AG04449 (cell line): ENCODE measurements at regions not wholly inside any gene's neighbourhood (a gene's known extent, or its start where the extent isn't known, plus 50 kb on each side); places are given as distances from the start of the nearest gene placed in this dataset.

ENCODE experiments used
- CTCF ChIA-PET: fragments of 350-600 bp; formaldehyde crosslinking; extraction: SDS; loops from one replicate; lab custom pipeline; 2021; ENCODE audit warnings: antibody characterized with exemption; lab: Yijun Ruan, JAX
- POLR2A ChIA-PET: fragments of 400-600, 350-600 bp; formaldehyde crosslinking; extraction: SDS; loops from one replicate; lab custom pipeline; 2020; ENCODE audit warnings: antibody characterized with exemption, inconsistent platforms; lab: Yijun Ruan, JAX
- DNase-seq: peaks from one replicate; pipeline ENCODE4 v3.0.0-alpha.2; 2010; ENCODE audit warnings: low read depth, low spot score
- H3K4me3 ChIP-seq: 2 replicates; pipeline ENCODE4 v1.5.1; 2011; ENCODE audit warnings: low read depth, mild to moderate bottlenecking, control low read depth, low read length
- CTCF ChIP-seq: IDR thresholded peaks from one replicate; pipeline ENCODE4 v1.5.1; 2011; ENCODE audit warnings: mild to moderate bottlenecking, moderate library complexity, low read length, control low read depth, inconsistent platforms; ENCODE audit not compliant: insufficient read depth; ENCODE audit errors: missing control alignments

GRCh38 chr14:76706811-76707210 is 54.5 kb upstream of the VASH1 start:
- CTCF ChIA-PET: interaction anchor here (0.8 to 6.9 kb wide), 6 partner anchors 10 to 103 kb away, joined by 3 to 96 read pairs (median 4); partner anchors contain the start of gene ANGEL1
- no peak for TF ChIP-seq CTCF
- DNase-seq: no peak
- POLR2A ChIA-PET: no interaction called here
- no peak overlapping the region for H3K4me3 ChIP-seq

GRCh38 chr14:76708028-76708427 is 53.2 kb upstream of the VASH1 start:
- no peak for TF ChIP-seq CTCF
- no peak for DNase-seq
- H3K4me3 ChIP-seq: no peak overlapping the region
- ChIA-PET POLR2A (no interaction called here), CTCF (interaction anchor here (1.2 to 6.9 kb wide), 11 partner anchors 7 to 166 kb away, joined by 3 to 96 read pairs (median 8); partner anchors contain the start of gene ANGEL1)

GRCh38 chr14:76708771-76709170 is 52.5 kb upstream of the VASH1 start:
- ChIA-PET POLR2A (no interaction called here), CTCF (interaction anchor here (1.1 to 6.9 kb wide), 12 partner anchors 8 to 391 kb away, joined by 3 to 96 read pairs (median 14); partner anchors contain the start of genes ANGEL1 and CIPC)
- H3K4me3 ChIP-seq: no peak overlapping the region
- no peak for TF ChIP-seq CTCF
- DNase-seq: no peak

- H3K4me3 ChIP-seq: no peak overlapping the region
- no peak for DNase-seq
- peak; percentile 64 for TF ChIP-seq CTCF
- ChIA-PET CTCF (interaction anchor here (0.6 to 6.9 kb wide), 38 partner anchors 9 to 658 kb away, joined by 3 to 96 read pairs (median 5); partner anchors contain the start of genes ANGEL1, CIPC, LRRC74A and VASH1), POLR2A (interaction anchor here (1.1 kb wide), 1 partner anchor 101 kb away, joined by 4 read pairs; no protein-coding TSS in a partner anchor)
Measured at GRCh38 chr14:76710056-76711010, 50.9 kb upstream of the VASH1 start.
